ENCODE measurements at regions not wholly inside any gene's neighbourhood (a gene's known extent, or its start where the extent isn't known, plus 50 kb on each side); places are given as distances from the start of the nearest gene placed in this dataset.

GRCh38 chr2:188158337-188159100, 133.2 kb upstream of the GULP1 start:
- DNase-seq, result no peak

GRCh38 chr2:188159484-188159883, 132.2 kb upstream of the GULP1 start:
- DNase-seq, result no peak

- DNase-seq, result no peak
These were observed 121.3 kb upstream of the GULP1 start for GRCh38 chr2:188170356-188170755.

DNA sequence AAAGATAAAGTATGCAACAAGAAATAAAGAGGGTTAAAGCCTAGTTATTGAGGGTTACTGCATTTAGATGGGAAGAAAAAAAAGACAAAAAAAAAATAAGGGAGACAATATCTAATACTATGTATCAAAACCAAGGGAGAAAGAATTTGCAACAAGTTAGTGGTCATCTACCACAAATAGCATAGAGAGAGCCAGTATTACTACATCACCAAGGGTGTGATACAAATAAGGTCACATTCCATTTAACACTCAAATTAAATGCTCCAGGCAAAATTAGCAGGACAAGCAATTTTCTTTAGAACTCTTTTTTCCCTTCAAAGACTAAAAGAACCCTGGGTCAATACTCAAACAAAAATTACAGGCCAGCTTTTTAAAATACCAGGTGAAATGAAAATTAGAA, 115.1 kb upstream of the GULP1 start:
- DNase-seq, result no peak

GRCh38 chr2:188181067-188181838, 110.4 kb upstream of the GULP1 start:
- no peak for DNase-seq

- DNase-seq, result no peak
These were observed 109.8 kb upstream of the GULP1 start for GRCh38 chr2:188181884-188182283.

DNA sequence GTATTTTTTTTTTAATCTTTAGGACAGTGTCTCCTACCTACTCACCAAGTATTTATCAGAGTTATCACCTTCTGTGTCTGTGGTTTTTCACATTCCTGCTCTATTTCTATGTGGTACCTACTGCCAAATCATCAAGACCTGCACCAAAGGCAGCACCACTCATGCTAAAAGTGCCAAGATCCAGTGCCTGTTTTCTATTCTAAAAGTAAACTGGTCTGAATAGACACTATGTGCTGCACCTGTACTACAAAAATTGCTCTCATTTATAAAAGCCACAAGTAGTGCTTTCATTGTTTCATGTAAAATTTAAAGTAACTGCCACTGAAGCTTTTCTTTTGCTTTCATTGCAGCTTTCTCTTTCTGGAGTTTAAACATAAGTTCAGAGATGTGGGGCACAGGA, 103.9 kb upstream of the GULP1 start:
- no peak for DNase-seq

DNA sequence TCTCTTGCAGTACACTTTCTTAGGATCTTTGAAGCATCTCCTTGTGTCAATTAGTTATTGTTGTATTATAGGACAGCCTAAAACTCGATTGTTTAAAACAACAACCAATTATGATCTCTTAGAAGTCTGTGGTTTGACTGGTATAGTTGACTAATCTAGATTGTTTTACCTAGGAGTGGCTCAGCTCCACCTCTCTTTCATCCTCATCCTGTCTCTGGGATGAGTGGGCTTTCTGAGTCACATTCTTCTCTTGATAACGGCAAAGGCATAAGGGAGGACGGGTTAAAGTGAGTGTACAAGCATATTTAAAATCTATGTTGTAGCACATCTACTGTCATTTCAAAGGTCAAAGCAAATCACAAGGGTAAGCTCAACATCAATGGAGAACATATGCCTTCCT, 102.3 kb upstream of the GULP1 start:
- DNase-seq, result no peak

- DNase-seq, result no peak
These were observed 98.4 kb upstream of the GULP1 start for GRCh38 chr2:188193230-188193629.

DNA sequence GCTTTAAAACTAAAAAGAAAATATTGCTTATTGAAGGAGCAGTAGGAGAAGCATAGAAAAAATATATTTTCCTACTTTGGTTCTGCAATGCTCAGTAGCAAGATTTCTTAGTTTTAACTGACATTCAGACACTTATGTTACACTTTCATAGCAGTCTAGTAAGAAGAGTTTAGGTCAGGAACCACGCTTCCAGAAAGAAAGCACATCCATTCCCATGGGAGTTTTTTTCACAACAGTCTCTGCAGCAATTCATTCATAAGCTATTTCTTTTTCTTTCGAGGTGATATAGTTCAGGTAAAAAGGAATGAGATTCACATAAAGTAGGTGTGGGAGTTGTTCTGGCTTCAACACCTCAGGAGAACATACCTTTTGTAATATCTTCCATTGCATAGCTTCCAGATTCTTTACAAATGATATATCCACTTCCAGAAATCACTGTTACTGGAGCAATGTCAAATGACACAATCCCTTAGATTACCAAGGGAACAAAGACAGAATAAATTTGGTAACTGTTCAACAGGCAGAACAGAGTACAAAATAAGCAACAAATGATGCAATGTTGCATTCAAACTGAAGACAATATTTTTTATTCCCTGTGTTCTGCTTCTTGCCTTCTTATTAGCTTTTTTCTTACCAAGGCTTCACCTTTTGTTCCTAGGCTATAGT, 95.2 kb upstream of the GULP1 start:
- DNase-seq, result no peak

DNA sequence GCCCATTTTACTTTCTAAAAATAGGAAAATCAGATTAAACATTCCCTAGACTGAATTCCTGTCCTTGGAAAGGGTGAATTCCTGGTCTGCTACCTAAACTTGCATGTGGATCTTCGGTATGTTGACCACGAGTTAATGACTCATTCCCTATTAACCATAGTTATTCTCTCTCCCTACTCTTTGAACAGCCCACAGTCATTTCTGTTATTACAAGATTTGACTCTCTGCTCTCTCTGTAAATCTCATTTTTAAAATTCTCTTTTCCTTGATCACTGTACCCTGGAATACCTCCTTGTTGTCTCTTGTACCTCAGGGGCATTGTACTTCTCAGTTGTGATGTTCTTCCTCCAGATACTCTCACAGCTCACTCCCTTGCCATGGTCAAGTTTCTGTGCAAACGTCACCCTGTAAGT, 92.0 kb upstream of the GULP1 start:
- no peak for DNase-seq

GRCh38 chr2:188201639-188202038, 90.0 kb upstream of the GULP1 start:
- no peak for DNase-seq

DNA sequence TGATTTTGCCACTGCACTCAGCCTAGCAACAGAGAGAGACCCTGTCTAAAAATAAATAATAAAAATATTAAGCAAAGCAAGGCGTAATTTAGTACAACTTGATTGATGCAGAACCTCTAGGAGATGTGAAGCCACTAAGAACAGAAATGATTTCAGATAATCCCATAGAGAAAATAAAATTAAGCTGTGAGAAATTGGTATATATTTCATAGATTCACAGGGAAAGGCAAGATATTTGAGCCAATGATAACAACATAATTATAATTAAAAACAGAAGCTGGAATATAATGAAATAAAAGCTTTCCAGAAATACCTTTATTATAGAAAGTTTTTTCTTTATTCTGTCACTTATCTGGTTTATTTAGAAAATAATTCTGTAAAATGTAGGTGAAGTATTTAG, 88.9 kb upstream of the GULP1 start:
- no peak for DNase-seq

- no peak for DNase-seq
These were observed 87.9 kb upstream of the GULP1 start for GRCh38 chr2:188203776-188204175.

DNA sequence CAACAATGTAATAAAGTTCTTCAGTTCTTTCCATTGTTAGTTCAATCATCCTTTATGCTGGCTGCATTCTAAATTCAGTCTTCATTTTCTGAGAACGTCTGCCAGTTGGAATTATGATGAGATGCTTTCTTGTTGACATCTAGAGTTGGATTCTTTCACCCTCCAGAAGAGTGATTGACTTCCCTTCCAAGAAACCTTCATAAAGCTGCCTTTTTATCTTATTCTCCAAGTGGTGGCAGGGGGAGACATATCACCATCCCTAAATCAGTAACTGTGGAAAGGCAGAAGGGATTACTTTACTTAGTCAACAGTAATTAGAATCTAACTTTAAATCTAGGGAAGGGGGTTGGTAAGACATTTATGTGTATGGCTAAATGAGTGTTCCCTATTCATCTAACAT, 86.8 kb upstream of the GULP1 start:
- no peak for DNase-seq

DNA sequence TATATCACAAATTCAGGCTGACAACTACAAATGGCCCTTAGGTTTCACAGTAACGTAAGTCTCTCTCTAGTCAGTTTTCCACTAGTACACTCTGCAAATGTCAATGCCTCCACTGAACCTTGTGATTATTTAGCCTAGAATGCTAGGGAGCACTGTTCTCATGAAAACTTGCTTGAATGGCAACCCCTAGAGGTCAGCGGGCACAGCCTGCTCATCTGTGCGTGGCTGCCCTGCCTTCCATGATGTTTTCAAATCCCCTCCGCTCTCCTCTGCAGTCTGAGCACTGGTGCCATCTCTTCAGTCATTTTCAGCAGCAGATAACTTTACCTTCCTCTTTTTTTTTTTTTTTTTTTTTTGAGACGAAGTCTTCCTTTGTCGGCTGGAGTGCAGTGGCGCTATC, 84.1 kb upstream of the GULP1 start:
- no peak for DNase-seq

DNA sequence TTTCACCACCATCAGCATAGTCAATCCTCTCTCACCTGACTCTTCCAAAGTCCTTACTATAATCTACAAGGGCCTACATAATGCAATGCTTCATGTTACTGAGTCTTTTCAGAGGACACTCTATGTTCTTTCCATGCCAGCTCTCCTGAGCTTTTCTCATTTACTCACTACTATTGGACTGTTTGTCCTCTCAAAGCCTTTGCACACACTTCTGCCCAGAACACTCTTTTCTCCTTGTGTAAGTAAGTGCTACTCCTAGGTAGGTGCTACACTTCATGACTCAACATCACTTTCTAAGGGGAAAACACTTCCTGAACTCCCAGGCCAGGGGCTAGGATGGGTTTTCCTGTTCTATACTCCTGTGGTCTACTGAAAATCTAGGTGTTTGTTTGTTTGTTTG, 82.5 kb upstream of the GULP1 start:
- DNase-seq, result no peak

DNA sequence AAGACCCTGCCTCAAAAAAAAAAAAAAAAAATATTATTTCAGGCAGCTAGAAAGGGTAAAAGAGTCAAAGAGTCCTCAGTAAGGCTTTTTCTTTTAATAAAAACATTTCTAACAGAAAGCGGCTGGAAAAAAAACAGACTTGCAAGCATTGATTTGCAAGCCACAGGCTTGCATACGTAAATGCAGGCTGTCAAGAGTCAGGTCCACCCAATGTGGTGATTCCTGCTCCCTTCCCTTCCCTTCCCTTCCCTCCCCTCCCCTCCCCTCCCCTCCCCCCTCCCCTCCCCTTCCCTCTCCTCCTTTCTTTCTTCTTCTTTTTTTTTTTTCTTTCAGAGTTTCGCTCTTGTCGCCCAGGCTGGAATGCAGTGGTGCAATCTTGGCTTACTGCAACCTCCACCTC, 74.4 kb upstream of the GULP1 start:
- DNase-seq, result no peak

DNA sequence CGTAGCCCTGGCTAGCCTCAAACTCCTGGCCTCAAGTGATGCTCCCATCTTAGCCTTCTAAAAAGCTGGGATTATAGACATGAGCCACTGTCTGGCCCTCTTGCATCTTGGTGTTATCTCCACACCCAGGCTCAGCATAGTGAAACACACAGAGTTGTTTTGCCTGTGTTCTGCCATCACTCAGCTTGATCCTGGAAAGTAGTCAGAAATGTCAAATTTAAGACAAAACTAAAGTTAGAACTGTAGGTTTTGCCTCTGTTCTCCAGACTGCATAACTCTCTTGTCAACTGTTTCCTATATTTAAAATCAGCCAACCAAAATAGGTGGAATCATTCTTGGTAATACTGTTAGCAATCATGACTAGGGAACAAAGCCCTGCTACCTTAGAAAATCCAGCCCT, 72.1 kb upstream of the GULP1 start:
- no peak for DNase-seq

- no peak for DNase-seq
These were observed 71.1 kb upstream of the GULP1 start for GRCh38 chr2:188220535-188220934.

DNA sequence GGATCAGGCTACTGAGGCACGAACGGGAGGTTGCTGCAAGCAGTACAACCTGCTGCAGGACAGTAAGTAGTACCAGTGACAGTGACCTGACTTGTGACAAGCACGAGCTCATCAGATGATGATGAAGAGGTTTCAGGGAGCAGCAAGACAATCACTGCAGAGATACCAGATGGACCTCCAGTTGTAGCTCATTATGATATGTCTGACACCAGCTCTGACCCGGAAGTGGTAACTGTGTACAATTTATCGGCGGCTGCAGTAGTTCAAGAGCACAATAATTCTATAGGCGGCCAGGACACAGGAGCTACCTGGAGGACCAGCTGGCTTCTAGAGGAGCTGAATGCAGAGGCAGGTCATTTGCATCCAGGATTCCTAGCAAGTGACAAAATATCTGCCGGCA, 64.0 kb upstream of the GULP1 start:
- DNase-seq, result no peak

DNA sequence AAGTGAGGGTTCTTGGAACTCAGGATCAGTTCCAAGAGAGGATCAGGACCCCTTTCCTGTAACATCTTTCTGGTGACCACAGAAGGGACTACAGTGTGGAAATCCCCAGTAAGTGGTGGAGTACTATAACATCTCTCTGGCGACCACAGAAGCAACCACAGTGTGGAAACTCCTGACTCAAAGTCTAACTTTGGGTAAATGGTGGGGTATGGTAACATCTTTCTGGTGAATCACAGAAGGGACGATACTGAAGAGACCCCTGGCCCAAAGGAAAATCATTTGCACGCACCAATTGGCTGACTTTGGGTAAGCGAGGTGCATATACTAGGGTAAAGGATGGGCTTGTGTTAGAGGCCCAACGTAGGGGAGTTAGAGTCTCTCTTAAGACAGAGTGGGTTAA, 56.3 kb upstream of the GULP1 start:
- no peak for DNase-seq

- no peak for DNase-seq
These were observed 53.3 kb upstream of the GULP1 start for GRCh38 chr2:188238386-188238785.

Measured in SIG-M5 (cell line).